ENCODE measurements at regions not wholly inside any gene's neighbourhood (a gene's known extent, or its start where the extent isn't known, plus 50 kb on each side); places are given as distances from the start of the nearest gene placed in this dataset.
A peak's percentile ranks its signal among the peaks of the same experiment; 100 is the strongest.

DNA sequence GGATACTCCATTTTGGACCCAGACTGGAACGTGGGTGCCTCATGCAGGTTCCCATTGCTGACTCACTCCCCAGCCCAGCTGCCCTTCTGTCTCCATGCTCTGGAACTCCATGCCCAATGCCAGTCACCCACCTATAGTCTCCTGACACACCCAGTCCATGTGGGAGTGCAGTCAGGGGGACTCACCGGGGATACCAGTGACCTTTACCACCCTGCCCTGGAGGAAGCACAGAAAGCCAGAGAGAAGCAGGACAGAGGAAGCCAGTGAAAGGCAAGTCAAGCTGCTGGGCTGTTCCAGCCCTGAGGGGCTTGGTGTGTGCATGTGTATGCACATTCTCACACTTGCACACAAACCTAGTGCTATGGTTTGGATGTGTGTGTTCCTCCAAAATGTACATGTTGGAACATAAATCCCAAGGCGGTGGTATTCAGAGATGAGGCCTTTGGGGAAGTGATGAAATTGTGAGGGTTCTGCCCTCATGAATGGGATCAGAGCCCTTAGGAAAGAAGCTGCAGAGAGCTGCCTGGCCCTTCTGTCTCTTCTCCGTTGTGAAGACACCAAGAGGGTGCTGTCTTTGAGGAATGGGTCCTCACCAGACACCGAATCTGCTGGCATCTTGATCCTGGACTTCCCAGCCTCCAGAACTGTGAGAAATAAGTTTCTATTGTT, 121.4 kb upstream of the MAFB start:
- TF ChIP-seq, protein P1, sequence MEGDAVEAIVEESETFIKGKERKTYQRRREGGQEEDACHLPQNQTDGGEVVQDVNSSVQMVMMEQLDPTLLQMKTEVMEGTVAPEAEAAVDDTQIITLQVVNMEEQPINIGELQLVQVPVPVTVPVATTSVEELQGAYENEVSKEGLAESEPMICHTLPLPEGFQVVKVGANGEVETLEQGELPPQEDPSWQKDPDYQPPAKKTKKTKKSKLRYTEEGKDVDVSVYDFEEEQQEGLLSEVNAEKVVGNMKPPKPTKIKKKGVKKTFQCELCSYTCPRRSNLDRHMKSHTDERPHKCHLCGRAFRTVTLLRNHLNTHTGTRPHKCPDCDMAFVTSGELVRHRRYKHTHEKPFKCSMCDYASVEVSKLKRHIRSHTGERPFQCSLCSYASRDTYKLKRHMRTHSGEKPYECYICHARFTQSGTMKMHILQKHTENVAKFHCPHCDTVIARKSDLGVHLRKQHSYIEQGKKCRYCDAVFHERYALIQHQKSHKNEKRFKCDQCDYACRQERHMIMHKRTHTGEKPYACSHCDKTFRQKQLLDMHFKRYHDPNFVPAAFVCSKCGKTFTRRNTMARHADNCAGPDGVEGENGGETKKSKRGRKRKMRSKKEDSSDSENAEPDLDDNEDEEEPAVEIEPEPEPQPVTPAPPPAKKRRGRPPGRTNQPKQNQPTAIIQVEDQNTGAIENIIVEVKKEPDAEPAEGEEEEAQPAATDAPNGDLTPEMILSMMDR (conservative IDR thresholded peaks at IDR 0.05; ENCODE audit: low read depth, low read length), result no peak
- H3K4me3 ChIP-seq (ENCODE audit: low read depth, low read length), result no peak overlapping the region
- DNase-seq (ENCODE audit: low read depth), result no peak

DNA sequence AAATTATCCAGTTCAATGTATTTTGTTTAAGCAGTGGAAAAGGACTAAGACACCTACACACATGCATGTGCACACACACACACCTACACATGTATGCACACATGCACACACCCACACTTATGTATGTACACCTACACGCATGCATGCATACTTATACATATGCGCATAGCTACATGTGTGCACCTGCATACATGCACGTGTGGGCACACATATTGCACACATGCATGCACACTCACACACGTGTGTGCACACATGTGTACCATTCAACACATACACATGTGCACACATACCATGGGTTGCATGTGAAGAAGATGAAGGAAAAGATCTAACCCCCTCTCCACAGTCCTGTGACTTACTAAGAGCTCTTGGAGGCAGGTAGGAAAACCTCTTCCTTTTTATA, 122.0 kb upstream of the MAFB start:
- no peak for DNase-seq (ENCODE audit: low read depth)
- H3K4me3 ChIP-seq (ENCODE audit: low read depth, low read length), result no peak overlapping the region
- TF ChIP-seq, protein P1 (conservative IDR thresholded peaks at IDR 0.05; ENCODE audit: low read depth, low read length), result no peak

DNA sequence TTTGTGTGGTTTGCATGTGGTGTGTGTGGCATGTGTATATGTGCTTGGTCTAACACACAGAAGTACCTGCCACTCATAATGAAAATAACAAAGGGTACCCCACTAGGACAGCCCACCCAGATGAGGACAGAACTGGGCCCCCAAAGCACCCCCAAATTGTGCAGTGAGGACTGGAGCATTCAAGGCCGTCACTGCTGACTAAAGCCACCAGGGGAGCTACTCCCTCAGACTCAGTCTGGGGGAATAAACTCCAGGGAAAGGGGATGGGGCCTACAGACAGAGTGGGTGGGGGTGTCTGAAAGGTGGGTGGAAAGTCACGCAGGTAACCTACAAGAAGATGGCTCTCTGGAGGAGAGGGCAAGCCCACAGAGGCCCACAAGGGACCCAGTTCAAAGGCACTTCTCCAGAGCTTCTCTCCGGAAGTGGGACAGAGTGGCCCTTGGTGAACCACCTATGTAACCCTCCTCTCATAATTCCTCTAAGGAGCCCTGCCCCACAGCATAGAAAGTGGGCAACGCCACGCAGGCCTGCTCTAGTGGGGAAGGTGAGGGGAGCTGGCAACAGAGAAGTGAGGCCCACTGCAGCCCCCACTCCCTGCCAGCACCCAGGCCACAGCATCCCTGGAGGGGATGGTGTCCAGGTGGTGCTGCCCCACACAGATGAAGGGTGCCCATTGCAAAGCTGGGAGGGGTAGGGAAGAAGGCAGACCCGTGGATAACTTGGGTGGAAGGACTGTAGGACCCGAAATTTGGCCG, 122.8 kb upstream of the MAFB start:
- H3K4me3 ChIP-seq (ENCODE audit: low read depth, low read length), result no peak overlapping the region
- TF ChIP-seq, protein P1 (conservative IDR thresholded peaks at IDR 0.05; ENCODE audit: low read depth, low read length), result peak; percentile 42
- no peak for DNase-seq (ENCODE audit: low read depth)

DNA sequence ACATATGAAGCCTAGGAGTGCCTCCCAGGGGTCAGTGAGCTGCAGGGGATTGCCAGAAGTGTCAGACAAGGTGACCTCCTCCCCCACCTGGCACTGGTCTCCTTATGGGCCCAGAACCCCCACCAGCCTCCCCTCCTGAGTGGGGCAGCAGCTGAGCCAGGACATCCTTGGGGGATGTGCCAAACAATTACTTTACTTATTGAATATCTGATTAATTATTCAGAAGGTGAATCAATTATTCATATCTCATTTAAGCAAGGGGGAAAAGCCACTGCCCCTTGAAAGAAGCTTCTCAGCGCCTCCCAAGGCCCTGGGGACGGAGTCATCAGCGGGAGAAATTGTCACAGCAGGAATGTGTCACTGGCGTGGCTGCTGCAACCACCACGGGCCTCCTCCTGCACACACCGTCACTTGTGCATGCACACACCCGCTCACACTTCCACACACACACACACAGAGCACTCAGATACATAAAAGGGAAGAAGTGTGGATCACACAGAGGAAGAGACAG, 123.4 kb upstream of the MAFB start:
- TF ChIP-seq, protein P1 (conservative IDR thresholded peaks at IDR 0.05; ENCODE audit: low read depth, low read length), result no peak
- H3K4me3 ChIP-seq (ENCODE audit: low read depth, low read length), result no peak overlapping the region
- no peak for DNase-seq (ENCODE audit: low read depth)

DNA sequence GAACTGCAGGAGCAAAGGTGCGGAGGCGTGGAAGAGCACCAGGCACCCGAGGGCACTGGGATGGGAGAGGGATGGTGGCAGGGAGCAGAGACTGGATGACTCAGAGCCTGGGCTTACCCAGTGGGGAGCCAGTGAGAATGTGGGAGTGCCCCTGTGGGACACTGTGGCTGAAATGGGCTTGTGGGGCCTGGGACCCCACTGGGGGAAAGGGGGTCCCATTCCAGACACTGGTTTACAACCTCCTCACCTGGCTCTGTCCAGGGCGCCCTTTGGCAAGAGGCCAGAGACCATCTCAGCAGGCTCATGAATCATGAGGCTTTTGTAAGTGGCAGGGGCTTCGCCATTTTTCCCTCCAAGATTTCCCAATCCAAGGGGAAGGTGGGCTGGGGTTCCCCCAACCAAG, 124.0 kb upstream of the MAFB start:
- DNase-seq (ENCODE audit: low read depth), result peak; percentile 4
- TF ChIP-seq, protein P1 (conservative IDR thresholded peaks at IDR 0.05; ENCODE audit: low read depth, low read length), result no peak
- H3K4me3 ChIP-seq (ENCODE audit: low read depth, low read length), result no peak overlapping the region

DNA sequence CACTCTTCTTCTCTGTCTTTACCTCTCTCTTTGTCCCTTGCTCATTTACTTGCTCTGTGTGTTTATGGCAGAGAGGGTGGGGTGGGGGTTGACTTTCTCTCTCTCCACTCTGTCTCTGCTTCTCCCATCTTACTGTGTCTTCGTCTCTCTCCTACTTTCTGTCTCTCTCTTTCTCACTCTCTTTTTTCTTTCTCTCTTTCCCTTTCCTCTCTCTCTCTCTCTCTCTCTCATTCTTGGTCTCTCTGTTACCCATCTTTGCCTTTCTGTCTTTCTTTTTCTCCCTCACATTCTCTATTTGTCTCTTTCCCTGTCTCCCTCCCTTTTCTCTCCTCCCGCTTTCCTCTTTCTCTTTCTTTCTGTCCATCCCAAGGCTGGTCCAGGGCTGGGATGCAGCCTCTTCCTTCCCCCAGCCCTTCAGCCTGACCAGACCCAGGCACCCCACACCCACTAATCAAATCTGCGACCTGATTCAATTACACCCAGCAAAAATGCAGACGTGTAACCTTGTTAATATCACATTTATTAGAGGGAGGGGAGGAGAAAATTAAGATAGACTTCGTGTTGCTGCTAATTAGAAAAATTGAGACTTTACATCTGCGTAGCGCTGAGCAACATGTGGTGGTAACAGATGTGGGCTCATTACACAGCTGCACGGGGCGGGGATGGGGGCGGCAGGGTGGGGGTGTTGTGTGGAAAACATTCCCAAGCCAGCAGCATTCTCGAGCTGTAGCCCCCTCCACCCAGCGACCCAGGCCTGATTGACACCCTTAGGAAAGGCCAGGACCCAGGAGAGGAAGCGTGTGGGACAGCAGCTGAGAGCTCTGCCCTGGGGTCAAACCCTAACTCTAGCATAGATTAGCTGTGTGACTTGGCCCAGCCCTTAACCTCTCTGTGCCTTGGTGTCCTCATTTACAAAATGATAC, 124.9 kb upstream of the MAFB start:
- TF ChIP-seq, protein P1 (conservative IDR thresholded peaks at IDR 0.05; ENCODE audit: low read depth, low read length), result no peak
- no peak for DNase-seq (ENCODE audit: low read depth)
- no peak overlapping the region for H3K4me3 ChIP-seq (ENCODE audit: low read depth, low read length)
